ENCODE measurements at regions not wholly inside any gene's neighbourhood (a gene's known extent, or its start where the extent isn't known, plus 50 kb on each side); places are given as distances from the start of the nearest gene placed in this dataset.

- Histone ChIP-seq H2AFZ (ENCODE audit: low read depth, low read length) (no peak overlapping the region), H3K27ac (ENCODE audit: extremely low read depth, low read depth, low read length) (no peak overlapping the region), H3K4me2 (ENCODE audit: insufficient read depth, low read length) (no peak overlapping the region), H3K9me1 (ENCODE audit: control insufficient read depth, insufficient read depth, low read length) (no peaks in the 10 kb centered on the region), H4K20me1 (replicated peaks; ENCODE audit: control insufficient read depth, insufficient read depth, low read length) (no peaks in the 10 kb centered on the region), H3K9ac (ENCODE audit: insufficient read depth in 1 of 2, low read depth in 2 of 2, low read length in 2 of 2) (no peak overlapping the region), H3K27me3 (ENCODE audit: control insufficient read depth in 2 of 2, insufficient read depth in 2 of 2, low read length in 2 of 2) (peaks cover 2 to 11% of the 10 kb centered on the region in 2 experiments; a peak in 3 of 5 replicates), H3K36me3 (ENCODE audit: control insufficient read depth, insufficient read depth, low read length) (no peaks in the 10 kb centered on the region), H3K79me2 (ENCODE audit: control insufficient read depth, insufficient read depth, low read length) (no peaks in the 10 kb centered on the region), H3K4me1 (replicated peaks in 1 of 2; ENCODE audit: control insufficient read depth in 2 of 2, insufficient read depth in 2 of 2, low read length in 2 of 2) (no peaks in the 10 kb centered on the region), H3K9me3 (replicated peaks; ENCODE audit: control insufficient read depth, insufficient read depth, low read depth, low read length) (no peaks in the 10 kb centered on the region), H3K4me3 (no peak overlapping the region)
- no peak for ATAC-seq
- no peak for TF ChIP-seq ZNF133 (CRISPR knock-in tag; IDR thresholded peaks at IDR 0.05)
- no peak for TF ChIP-seq NR2F6 (CRISPR knock-in tag; IDR thresholded peaks at IDR 0.05)
- TF ChIP-seq FOXM1 (IDR thresholded peaks at IDR 0.05; ENCODE audit: low read depth): no peak
- no peak for TF ChIP-seq FOXM1 (CRISPR knock-in tag; IDR thresholded peaks at IDR 0.05; ENCODE audit: low read depth)
- no peak for TF ChIP-seq AFF4 (CRISPR knock-in tag; IDR thresholded peaks at IDR 0.05)
- no peak for TF ChIP-seq ZBTB34 (CRISPR knock-in tag; IDR thresholded peaks at IDR 0.05)
- no peak for TF ChIP-seq ZBTB33 (CRISPR knock-in tag; IDR thresholded peaks at IDR 0.05)
- TF ChIP-seq TBP (optimal IDR thresholded peaks at IDR 0.05; ENCODE audit: low read depth, low read length): no peak
- TF ChIP-seq EP400 (IDR thresholded peaks at IDR 0.05): no peak
- TF ChIP-seq CEBPG (CRISPR knock-in tag; IDR thresholded peaks at IDR 0.05): no peak
- no peak for TF ChIP-seq CEBPG (tag; conservative IDR thresholded peaks at IDR 0.05 in 1 of 2, IDR thresholded peaks at IDR 0.05 in 1 of 2)
- TF ChIP-seq GTF2E2 (tag; IDR thresholded peaks at IDR 0.05): no peak
- CTCF ChIA-PET (ENCODE audit: low intra/inter-chr PET ratio): no interaction called here
- no peak for FAIRE-seq
- BruUV-seq (replicated peaks): no TSS peak
- POLR2A ChIA-PET: no interaction called here
- in situ Hi-C loops (cut with MboI): no loop called here
- intact Hi-C loops (cut with micrococcal nuclease): no loop called here
- DNase-seq (ENCODE audit: extremely low read depth in 1 of 4, low spot score in 3 of 4): no peak
- WGBS (ENCODE audit: insufficient coverage, low coverage, missing lambda C conversion rate): 14% methylated on average over 2 of the region's 2 CpGs
These were observed 282.8 kb downstream of the ALDH8A1 start for GRCh38 chr6:134667111-134667510.
